WTC11 (cell line): ENCODE measurements at regions not wholly inside any gene's neighbourhood (a gene's known extent, or its start where the extent isn't known, plus 50 kb on each side); places are given as distances from the start of the nearest gene placed in this dataset.
A peak's percentile ranks its signal among the peaks of the same experiment; 100 is the strongest.

Source experiments
- ATAC-seq: fragments of 200-7000 bp; cut with Tn5 transposase; 2 replicates; pipeline ENCODE4 v1.10.0; 2021; ENCODE audit warnings: mild to moderate bottlenecking, moderate library complexity
- CTCF ChIA-PET: fragments of 300-600 bp; sonication (Branson Sonifier 250); formaldehyde crosslinking; loops from one replicate; lab custom pipeline; 2021; ENCODE audit warnings: antibody characterized with exemption; lab: Charles Lee
- POLR2A ChIA-PET: fragments of 350-600 bp; sonication (Branson Sonifier 250); formaldehyde crosslinking; loops from one replicate; lab custom pipeline; 2021; ENCODE audit warnings: antibody characterized with exemption; lab: Charles Lee
- DNase-seq: peaks from one replicate; pipeline ENCODE4 v3.0.0; 2021; ENCODE audit warnings: low spot score
- H3K27ac Mint-ChIP-seq: 2 replicates; pipeline ENCODE4 v1.8.0; 2021; ENCODE audit warnings: mixed read lengths
- H3K27me3 Mint-ChIP-seq: 2 replicates; pipeline ENCODE4 v1.8.0; 2021; ENCODE audit warnings: low read depth, mild to moderate bottlenecking, moderate library complexity, mixed read lengths
- H3K36me3 Mint-ChIP-seq: 2 replicates; pipeline ENCODE4 v1.8.0; 2021; ENCODE audit warnings: mixed read lengths
- H3K4me1 Mint-ChIP-seq: 2 replicates; pipeline ENCODE4 v1.8.0; 2022; ENCODE audit warnings: mixed read lengths
- H3K4me3 Mint-ChIP-seq: 2 replicates; pipeline ENCODE4 v1.8.0; 2021; ENCODE audit warnings: mild to moderate bottlenecking, moderate library complexity, mixed read lengths
- H3K9me3 Mint-ChIP-seq: 2 replicates; pipeline ENCODE4 v1.8.0; 2021; ENCODE audit warnings: mixed read lengths
- CBFB ChIP-seq: sonication (generic); formaldehyde crosslinking; IDR thresholded peaks from 2 replicates; pipeline ENCODE4 v1.8.1; 2022; ENCODE audit warnings: mild to moderate bottlenecking, low read depth, missing genetic modification reagents
- E2F5 ChIP-seq: sonication (generic); formaldehyde crosslinking; IDR thresholded peaks from 2 replicates; pipeline ENCODE4 v1.8.1; 2022; ENCODE audit warnings: mild to moderate bottlenecking, moderate library complexity, missing genetic modification reagents
- ELF4 ChIP-seq: sonication (generic); formaldehyde crosslinking; IDR thresholded peaks from 2 replicates; pipeline ENCODE4 v1.8.1; 2022; ENCODE audit warnings: low read depth, mild to moderate bottlenecking, moderate library complexity, missing genetic modification reagents
- HMGA2 ChIP-seq: fragments of 250-450 bp; sonication (Bioruptor Pico); IDR thresholded peaks from 2 replicates; pipeline ENCODE4 v1.4.0; 2021; ENCODE audit warnings: mild to moderate bottlenecking, moderate library complexity
- NFYB ChIP-seq: sonication (generic); formaldehyde crosslinking; conservative IDR thresholded peaks from 2 replicates; pipeline ENCODE4 v1.8.0; 2022; ENCODE audit warnings: low read depth, missing genetic modification reagents
- NR2C2 ChIP-seq: sonication (generic); formaldehyde crosslinking; IDR thresholded peaks from 2 replicates; pipeline ENCODE4 v1.8.0; 2022; ENCODE audit warnings: mild to moderate bottlenecking, missing genetic modification reagents
- PRDM15 ChIP-seq: sonication (generic); formaldehyde crosslinking; IDR thresholded peaks from 2 replicates; pipeline ENCODE4 v1.8.0; 2022; ENCODE audit warnings: missing genetic modification reagents
- PREB ChIP-seq: sonication (generic); formaldehyde crosslinking; IDR thresholded peaks from 2 replicates; pipeline ENCODE4 v1.8.1; 2022; ENCODE audit warnings: mild to moderate bottlenecking, missing genetic modification reagents, moderate library complexity, borderline replicate concordance
- TEAD4 ChIP-seq: sonication (generic); formaldehyde crosslinking; IDR thresholded peaks from 2 replicates; pipeline ENCODE4 v1.8.0; 2022; ENCODE audit warnings: mild to moderate bottlenecking, missing genetic modification reagents
- ZMAT4 ChIP-seq: fragments of 250-450 bp; sonication (Bioruptor Pico); IDR thresholded peaks from 2 replicates; pipeline ENCODE4 v1.9.0; 2021; ENCODE audit warnings: mild to moderate bottlenecking
- ZNF423 ChIP-seq: fragments of 250-450 bp; sonication (Bioruptor Pico); IDR thresholded peaks from 2 replicates; pipeline ENCODE4 v2.1.2; 2022; ENCODE audit warnings: mild to moderate bottlenecking, moderate library complexity

- Mint-ChIP-seq H3K27me3 (no peaks in the 10 kb centered on the region; the same call in 1 of the 2 replicates), H3K4me3 (peak overlapping the region; percentile 50), H3K4me1 (peaks cover 51% of the 10 kb centered on the region), H3K27ac (peak overlapping the region; percentile 96), H3K36me3 (peaks cover 10% of the 10 kb centered on the region), H3K9me3 (peaks cover 4% of the 10 kb centered on the region)
- TF ChIP-seq HMGA2 (CRISPR knock-in tag): no peak
- TF ChIP-seq TEAD4 (CRISPR knock-in tag): no peak
- peak; percentile 65 for TF ChIP-seq ZNF423 (CRISPR knock-in tag)
- peak; percentile 28 for ATAC-seq
- ChIA-PET POLR2A (no interaction called here), CTCF (interaction anchor here (0.8 to 1.6 kb wide), 5 partner anchors 12 to 212 kb away, joined by 3 to 6 read pairs (median 4); no protein-coding TSS in a partner anchor)
- DNase-seq: peak; percentile 15
These were observed 356.4 kb upstream of the NOCT start for GRCh38 chr4:138659037-138659811.

- Mint-ChIP-seq H3K9me3 (peaks cover 6% of the 10 kb centered on the region), H3K27ac (peak overlapping the region; percentile 96), H3K36me3 (peaks cover 11% of the 10 kb centered on the region), H3K4me3 (peak overlapping the region; percentile 50), H3K27me3 (no peaks in the 10 kb centered on the region; the same call in 1 of the 2 replicates), H3K4me1 (peaks cover 51% of the 10 kb centered on the region)
- peak; percentile 41 for ATAC-seq
- ChIA-PET POLR2A (interaction anchor here (0.7 kb wide), 1 partner anchor 408 kb away, joined by 4 read pairs; no protein-coding TSS in a partner anchor), CTCF (interaction anchor here (0.7 to 1.6 kb wide), 7 partner anchors 11 to 280 kb away, joined by 3 to 6 read pairs (median 4); no protein-coding TSS in a partner anchor)
- peak; percentile 41 for DNase-seq
- no peak for TF ChIP-seq ELF4 (CRISPR knock-in tag)
- peak; percentile 100 for TF ChIP-seq ZNF423 (CRISPR knock-in tag)
These were observed 357.1 kb upstream of the NOCT start for GRCh38 chr4:138658518-138658917.

GRCh38 chr4:138656990-138657389, 358.6 kb upstream of the NOCT start:
- Mint-ChIP-seq H3K36me3 (peaks cover 13% of the 10 kb centered on the region), H3K9me3 (peaks cover 18% of the 10 kb centered on the region), H3K4me1 (peaks cover 51% of the 10 kb centered on the region), H3K4me3 (no peak overlapping the region)
- POLR2A ChIA-PET: no interaction called here
- TF ChIP-seq NR2C2 (CRISPR knock-in tag) (no peak), ELF4 (CRISPR knock-in tag) (no peak), CBFB (no peak), PRDM15 (CRISPR knock-in tag) (no peak), NFYB (CRISPR knock-in tag) (no peak), ZMAT4 (CRISPR knock-in tag) (no peak), PREB (CRISPR knock-in tag) (no peak), E2F5 (CRISPR knock-in tag) (no peak)
- TF ChIP-seq, all 79 proteins: peak for 0
- DNase-seq: no peak
- no peak for ATAC-seq
- Mint-ChIP-seq H3K27me3 (no peaks in the 10 kb centered on the region; the same call in none of the 2 replicates), H3K27ac (peak overlapping the region; percentile 64; the same call in 1 of the 2 replicates)
- CTCF ChIA-PET: interaction anchor here (0.6 to 1.4 kb wide), 2 partner anchors 17 to 281 kb away, joined by 4 to 5 read pairs; no protein-coding TSS in a partner anchor
